ENCODE measurements at regions not wholly inside any gene's neighbourhood (a gene's known extent, or its start where the extent isn't known, plus 50 kb on each side); places are given as distances from the start of the nearest gene placed in this dataset.

GRCh38 chr2:212646698-212647366, 108.2 kb upstream of the ERBB4 start:
- H3K27me3 ChIP-seq (replicated peaks; ENCODE audit: insufficient read depth, low read depth, low read length, poor library complexity): no peaks in the 10 kb centered on the region
- H3K4me1 ChIP-seq (ENCODE audit: insufficient read depth, low read length, poor library complexity, severe bottlenecking): no peaks in the 10 kb centered on the region
- TF ChIP-seq EZH2 (IDR thresholded peaks at IDR 0.05; ENCODE audit: borderline replicate concordance, low read depth, low read length, poor library complexity, severe bottlenecking) (no peak), CTCF (conservative IDR thresholded peaks at IDR 0.05; ENCODE audit: low read depth, low read length) (no peak)
- ChIA-PET POLR2A (ENCODE audit: low non-redundant PET) (no interaction called here), CTCF (interaction anchor here (0.5 kb wide), 1 partner anchor 1372 kb away, joined by 3 read pairs; no protein-coding TSS in a partner anchor)
- no peak overlapping the region for H3K27ac ChIP-seq (ENCODE audit: low read depth, low read length, poor library complexity, severe bottlenecking)
- no peaks in the 10 kb centered on the region for H3K9me3 ChIP-seq (ENCODE audit: low read depth, low read length, poor library complexity, severe bottlenecking)
- no peak overlapping the region for H3K4me3 ChIP-seq (ENCODE audit: low read depth, low read length, poor library complexity, severe bottlenecking)
- BruUV-seq (replicated peaks): no TSS peak
- intact Hi-C loops (cut with micrococcal nuclease; ENCODE audit: unreplicated experiment): no loop called here
- peak; percentile 11 for DNase-seq (ENCODE audit: low spot score)
- H3K36me3 ChIP-seq (ENCODE audit: insufficient read depth, low read length, poor library complexity, severe bottlenecking): no peaks in the 10 kb centered on the region

GRCh38 chr2:212644195-212644837, 105.7 kb upstream of the ERBB4 start:
- Histone ChIP-seq H3K9me3 (ENCODE audit: low read depth, low read length, poor library complexity, severe bottlenecking) (no peaks in the 10 kb centered on the region), H3K27me3 (replicated peaks; ENCODE audit: insufficient read depth, low read depth, low read length, poor library complexity) (no peaks in the 10 kb centered on the region), H3K4me3 (ENCODE audit: low read depth, low read length, poor library complexity, severe bottlenecking) (no peak overlapping the region), H3K27ac (ENCODE audit: low read depth, low read length, poor library complexity, severe bottlenecking) (no peak overlapping the region), H3K36me3 (ENCODE audit: insufficient read depth, low read length, poor library complexity, severe bottlenecking) (no peaks in the 10 kb centered on the region), H3K4me1 (ENCODE audit: insufficient read depth, low read length, poor library complexity, severe bottlenecking) (no peaks in the 10 kb centered on the region)
- peak; percentile 8 for DNase-seq (ENCODE audit: low spot score)
- intact Hi-C loops (cut with micrococcal nuclease; ENCODE audit: unreplicated experiment): no loop called here
- BruUV-seq (replicated peaks): no TSS peak
- TF ChIP-seq EZH2 (IDR thresholded peaks at IDR 0.05; ENCODE audit: borderline replicate concordance, low read depth, low read length, poor library complexity, severe bottlenecking): no peak
- no peak for TF ChIP-seq CTCF (conservative IDR thresholded peaks at IDR 0.05; ENCODE audit: low read depth, low read length)
- ChIA-PET POLR2A (ENCODE audit: low non-redundant PET) (no interaction called here), CTCF (no interaction called here)

GRCh38 chr2:212640428-212640827, 101.8 kb upstream of the ERBB4 start:
- Histone ChIP-seq H3K27ac (ENCODE audit: low read depth, low read length, poor library complexity, severe bottlenecking) (no peak overlapping the region), H3K4me1 (ENCODE audit: insufficient read depth, low read length, poor library complexity, severe bottlenecking) (no peaks in the 10 kb centered on the region), H3K9me3 (ENCODE audit: low read depth, low read length, poor library complexity, severe bottlenecking) (no peaks in the 10 kb centered on the region), H3K4me3 (ENCODE audit: low read depth, low read length, poor library complexity, severe bottlenecking) (no peak overlapping the region), H3K36me3 (ENCODE audit: insufficient read depth, low read length, poor library complexity, severe bottlenecking) (no peaks in the 10 kb centered on the region), H3K27me3 (replicated peaks; ENCODE audit: insufficient read depth, low read depth, low read length, poor library complexity) (no peaks in the 10 kb centered on the region)
- ChIA-PET POLR2A (ENCODE audit: low non-redundant PET) (no interaction called here), CTCF (no interaction called here)
- BruUV-seq (replicated peaks): no TSS peak
- TF ChIP-seq EZH2 (IDR thresholded peaks at IDR 0.05; ENCODE audit: borderline replicate concordance, low read depth, low read length, poor library complexity, severe bottlenecking) (no peak), CTCF (conservative IDR thresholded peaks at IDR 0.05; ENCODE audit: low read depth, low read length) (no peak)
- no peak for DNase-seq (ENCODE audit: low spot score)
- intact Hi-C loops (cut with micrococcal nuclease; ENCODE audit: unreplicated experiment): no loop called here

Measured in A673 (cell line).